ENCODE measurements at regions not wholly inside any gene's neighbourhood (a gene's known extent, or its start where the extent isn't known, plus 50 kb on each side); places are given as distances from the start of the nearest gene placed in this dataset.

DNA sequence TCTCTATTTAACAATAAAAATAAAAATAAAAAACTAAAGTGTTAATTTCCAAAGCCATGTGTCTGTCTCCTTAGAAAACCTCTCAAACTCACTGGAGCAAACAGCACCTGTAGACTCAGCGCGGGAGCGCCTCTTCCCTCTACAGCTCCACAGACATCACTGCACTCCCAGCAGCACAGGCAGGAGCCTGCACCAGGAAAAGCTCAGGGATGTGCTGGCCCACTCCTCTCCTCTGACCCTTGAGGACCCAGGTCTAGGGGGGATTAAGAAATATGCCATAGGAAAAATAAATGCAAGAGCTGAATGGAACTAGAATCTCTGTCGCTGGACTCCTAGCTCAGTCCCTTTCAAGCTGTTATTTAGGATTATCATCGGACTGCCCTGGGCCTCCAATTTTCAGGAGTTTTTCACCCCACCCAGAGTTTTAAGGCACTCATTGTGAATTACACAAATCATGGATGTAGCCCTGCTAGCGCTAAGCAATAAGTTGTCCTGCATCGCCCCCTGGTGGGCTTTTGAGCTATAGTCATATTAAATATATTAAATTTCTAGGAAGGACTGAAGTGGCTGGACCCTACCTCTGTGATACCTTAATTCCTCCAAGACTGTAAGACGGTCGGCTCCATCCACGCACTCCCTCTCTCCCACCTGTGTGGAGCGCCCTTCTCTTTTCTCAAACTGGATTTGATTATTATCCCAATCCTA lies 333.9 kb downstream of the UQCRFS1 start:
- DNase-seq, result no peak

DNA sequence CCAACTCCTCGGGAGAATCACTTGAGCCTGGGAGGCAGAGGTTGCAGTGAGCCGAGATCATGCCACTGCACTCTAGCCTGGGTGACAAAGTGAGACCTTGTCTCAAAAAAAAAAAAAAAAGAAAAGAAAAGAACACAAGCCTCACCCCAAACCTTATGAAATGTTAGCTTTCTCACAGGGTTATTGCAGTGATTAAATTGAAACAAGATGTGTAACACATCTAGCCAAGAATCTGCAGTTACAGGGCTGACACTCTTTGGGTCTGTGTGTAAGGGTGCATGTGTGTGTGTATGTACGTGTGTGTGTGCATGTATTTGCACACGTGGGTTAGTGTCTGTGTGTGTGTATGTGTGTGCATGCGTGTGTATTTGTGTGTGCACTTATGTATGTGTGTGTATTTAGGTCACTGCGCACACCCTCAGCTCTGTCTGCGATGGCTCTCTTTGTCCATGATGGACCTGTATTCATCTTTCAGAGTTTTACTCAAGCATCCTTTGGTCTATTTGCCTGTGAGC lies 336.3 kb downstream of the UQCRFS1 start:
- no peak for DNase-seq

DNA sequence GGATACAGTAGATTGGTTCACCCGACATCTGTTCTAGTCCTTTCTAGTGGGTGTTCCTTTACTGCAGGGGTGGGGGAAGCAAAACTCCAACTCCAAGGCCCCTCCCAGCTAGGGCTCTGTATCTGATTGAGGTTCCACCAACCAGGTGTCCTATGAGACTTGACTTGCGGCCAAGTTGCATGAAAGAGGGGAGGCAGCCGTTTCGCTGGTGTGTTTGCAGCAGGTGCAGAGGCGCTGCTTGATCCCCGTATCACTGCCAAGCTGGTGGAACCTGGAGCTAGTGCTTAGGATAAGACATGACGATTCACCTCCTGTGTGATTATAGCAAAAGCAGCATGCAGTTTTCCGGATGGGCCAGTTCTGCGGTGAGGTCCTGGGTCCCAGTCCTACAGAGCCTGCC lies 338.2 kb downstream of the UQCRFS1 start:
- no peak for DNase-seq

DNA sequence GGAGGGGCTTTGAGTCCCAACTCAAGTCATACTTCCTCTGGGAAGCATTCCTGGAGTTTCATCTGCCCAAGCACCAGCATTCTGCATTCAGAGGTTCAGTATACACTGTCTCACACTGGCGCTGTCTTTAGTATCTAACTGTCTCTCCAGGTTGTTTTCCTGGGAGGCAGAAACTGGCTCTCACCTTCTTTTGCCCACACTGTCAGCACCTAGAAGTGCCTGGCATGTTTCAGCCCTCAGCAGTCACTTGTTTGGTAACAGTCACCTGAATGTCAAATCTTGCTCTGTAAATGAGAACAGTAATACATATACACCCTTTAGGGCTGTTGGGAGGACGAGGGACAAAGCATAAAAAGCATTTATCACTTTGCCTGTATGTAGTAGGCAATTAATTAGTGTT lies 339.6 kb downstream of the UQCRFS1 start:
- no peak for DNase-seq

- no peak for DNase-seq
These were observed 341.7 kb downstream of the UQCRFS1 start for GRCh38 chr19:28871099-28871725.

GRCh38 chr19:28869459-28869858 lies 343.5 kb downstream of the UQCRFS1 start:
- no peak for DNase-seq

DNA sequence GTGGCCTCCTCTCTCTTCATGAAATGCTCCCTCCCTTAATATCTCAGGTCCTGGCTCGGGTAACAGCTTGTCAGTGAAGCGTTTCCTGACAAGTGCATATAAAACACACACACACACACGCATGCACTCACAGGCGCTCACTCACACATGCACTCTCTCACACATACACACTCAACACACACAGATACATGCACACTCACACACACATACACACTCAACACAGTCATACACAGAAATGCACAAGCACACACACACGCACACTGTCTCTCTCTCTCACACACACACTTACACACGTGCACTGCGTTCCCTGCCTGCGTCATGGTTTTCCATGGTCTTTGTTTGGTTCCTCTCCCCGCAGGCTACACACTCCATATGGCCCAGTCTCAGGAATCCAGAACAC lies 344.1 kb downstream of the UQCRFS1 start:
- no peak for DNase-seq

GRCh38 chr19:28867978-28868377 lies 345.0 kb downstream of the UQCRFS1 start:
- no peak for DNase-seq

- no peak for DNase-seq
These were observed 348.3 kb downstream of the UQCRFS1 start for GRCh38 chr19:28864577-28865042.

DNA sequence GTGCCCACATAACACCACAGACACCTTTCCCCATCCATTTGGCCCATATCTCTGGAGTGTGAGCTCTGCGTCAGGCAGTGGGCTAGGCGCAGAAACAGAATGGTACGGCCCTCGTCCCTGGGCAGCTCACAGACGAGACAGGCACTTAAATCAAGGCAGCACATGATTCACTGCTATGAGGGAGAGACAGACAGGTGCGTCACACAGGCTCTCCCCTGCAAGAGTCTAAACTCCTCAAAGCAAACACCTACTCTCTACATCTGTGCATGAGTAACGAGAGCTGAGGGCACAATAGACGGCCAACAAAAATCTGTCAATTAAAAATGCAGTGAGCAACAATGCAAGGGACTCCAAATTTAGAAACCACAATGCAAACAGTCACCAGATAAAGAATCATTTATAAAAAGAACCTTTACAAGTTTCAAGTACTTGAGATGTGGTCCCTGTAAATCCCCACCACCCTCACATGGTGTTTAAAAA lies 348.9 kb downstream of the UQCRFS1 start:
- DNase-seq, result no peak

DNA sequence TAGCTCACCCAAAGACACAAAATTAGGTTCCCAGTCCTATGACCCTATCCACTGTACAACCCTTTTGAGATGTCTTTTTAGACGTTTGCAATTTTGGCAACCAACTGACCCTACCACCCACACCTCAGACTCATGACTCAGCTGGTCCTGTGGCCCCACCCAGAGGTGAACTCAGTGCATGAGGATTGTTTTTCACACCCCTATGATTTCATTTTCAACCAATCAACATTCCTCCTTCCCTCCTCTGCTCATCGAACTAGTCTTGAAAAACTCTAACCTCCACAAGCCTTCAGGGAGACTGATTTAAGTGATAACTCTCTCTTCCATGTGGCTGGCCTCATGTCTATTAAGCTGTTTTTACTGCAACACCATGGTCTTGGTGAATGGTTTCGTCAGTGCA lies 350.7 kb downstream of the UQCRFS1 start:
- no peak for DNase-seq

DNA sequence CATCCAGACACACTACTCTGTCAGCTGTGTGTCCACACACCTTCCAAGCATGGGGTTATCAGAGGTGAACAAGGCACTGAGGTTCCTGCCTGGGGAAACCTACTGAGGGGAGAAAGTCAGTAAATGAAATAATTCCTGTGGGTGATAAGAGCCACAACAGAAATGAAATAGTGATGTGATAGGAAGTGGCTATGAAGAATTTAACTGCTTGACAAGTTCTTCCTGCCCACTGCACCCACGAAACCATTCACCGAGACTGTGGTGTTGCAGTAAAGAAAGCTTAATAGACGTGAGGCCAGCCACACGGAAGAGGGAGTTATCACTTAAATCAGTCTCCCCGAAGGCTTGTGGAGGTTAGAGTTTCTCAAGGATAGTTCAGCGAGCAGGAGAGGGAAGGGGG lies 353.1 kb downstream of the UQCRFS1 start:
- no peak for DNase-seq

GRCh38 chr19:28858933-28859332 lies 354.0 kb downstream of the UQCRFS1 start:
- DNase-seq, result no peak

GRCh38 chr19:28857967-28858366 lies 355.0 kb downstream of the UQCRFS1 start:
- DNase-seq, result no peak

DNA sequence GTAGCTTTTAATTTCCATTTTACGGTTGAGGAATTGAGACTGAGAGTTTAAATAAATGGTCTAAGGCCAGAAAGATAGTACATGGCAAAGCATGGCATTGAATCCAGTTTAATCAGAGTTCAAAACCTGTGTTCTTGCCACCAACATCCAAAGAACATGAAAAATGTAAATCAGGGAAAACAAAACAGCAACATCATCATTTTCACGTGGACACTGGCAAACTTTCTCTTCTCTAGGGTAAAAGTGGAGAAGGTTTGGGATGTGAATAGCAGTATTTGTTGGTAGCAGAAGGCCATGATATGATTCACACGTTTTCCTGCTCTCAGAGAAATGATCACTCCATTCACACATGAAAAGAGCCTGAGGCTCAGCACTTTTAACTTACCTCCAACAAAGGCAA lies 357.7 kb downstream of the UQCRFS1 start:
- DNase-seq, result no peak

DNA sequence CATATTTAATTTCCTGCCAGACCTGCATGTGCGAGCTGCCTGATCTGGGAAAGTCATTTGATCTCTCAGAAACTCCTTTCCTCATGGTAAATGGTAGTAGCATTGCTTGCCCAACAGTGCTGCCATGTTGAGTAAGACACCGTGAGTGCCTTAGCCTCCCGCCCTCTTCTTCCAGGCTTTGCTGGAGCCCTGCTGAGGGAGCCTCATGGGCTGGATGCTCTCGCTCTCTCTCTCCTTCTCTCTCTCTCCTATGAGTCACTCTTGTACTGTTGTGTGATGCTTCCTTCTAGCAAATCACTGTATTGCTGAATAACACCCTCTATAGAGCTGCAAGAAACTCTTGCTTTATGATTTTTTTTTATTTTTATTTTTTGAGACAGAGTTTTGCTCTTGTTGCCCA lies 365.5 kb downstream of the UQCRFS1 start:
- no peak for DNase-seq

GRCh38 chr19:28846094-28846812 lies 366.7 kb downstream of the UQCRFS1 start:
- no peak for DNase-seq

- no peak for DNase-seq
These were observed 369.0 kb downstream of the UQCRFS1 start for GRCh38 chr19:28843761-28844492.

DNA sequence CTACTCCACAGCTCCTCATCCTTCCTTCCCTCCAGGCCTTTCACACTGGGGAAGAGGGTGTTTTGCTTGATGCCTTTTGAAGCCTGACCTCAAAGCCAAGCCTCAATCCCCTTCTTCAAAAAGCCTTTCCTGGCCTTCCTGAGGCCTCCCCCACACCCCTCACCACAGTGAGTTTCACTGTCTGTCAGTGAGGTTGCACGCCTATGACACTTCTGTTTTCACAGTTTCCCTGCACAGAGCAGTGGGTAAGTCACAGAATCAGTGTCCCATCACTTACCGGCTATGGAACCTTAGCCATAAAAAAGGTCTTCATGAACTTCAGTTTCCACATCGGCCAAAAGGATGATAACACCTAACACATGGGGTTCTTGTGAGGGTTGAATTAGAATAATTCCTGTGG lies 371.4 kb downstream of the UQCRFS1 start:
- DNase-seq, result no peak

- no peak for DNase-seq
These were observed 372.1 kb downstream of the UQCRFS1 start for GRCh38 chr19:28840891-28841290.

GRCh38 chr19:28839455-28839854 lies 373.5 kb downstream of the UQCRFS1 start:
- DNase-seq, result no peak

DNA sequence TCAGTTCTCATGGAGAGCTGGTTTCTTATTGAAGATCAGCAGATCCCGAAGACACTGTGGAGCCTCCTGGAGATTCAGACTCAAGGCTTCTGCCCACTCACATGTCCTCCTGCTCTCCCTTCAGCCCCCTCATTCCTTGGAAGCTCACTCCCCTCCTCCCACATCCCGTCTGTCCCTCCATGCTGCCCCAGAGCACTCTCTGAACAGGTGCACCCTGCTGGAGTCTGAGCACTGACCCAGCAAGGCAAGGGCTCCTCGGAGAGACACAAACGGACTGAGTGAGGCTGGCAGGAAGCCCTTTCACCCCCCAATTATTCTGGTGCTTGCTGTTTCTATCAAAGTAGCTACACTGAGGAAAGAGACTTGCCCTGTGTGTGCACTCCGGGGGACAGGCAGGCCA lies 374.0 kb downstream of the UQCRFS1 start:
- DNase-seq, result no peak

GRCh38 chr19:28836421-28836820 lies 376.5 kb downstream of the UQCRFS1 start:
- DNase-seq, result no peak
